Stomach (tissue), 4 donors: ENCODE measurements at regions not wholly inside any gene's neighbourhood (a gene's known extent, or its start where the extent isn't known, plus 50 kb on each side); places are given as distances from the start of the nearest gene placed in this dataset.

Experiments used
- CTCF ChIP-seq, 7 experiments: fragments of 450-650 bp in 4 of 7; fragments of 200-600 bp in 3 of 7; sonication (generic) in 3 of 7; IDR thresholded peaks; one replicate each; pipeline ENCODE4 v1.5.1; 2016 to 2019; ENCODE audit warnings: antibody characterized with exemption in 7 of 7, control low read depth in 2 of 7, mild to moderate bottlenecking in 1 of 7
- EP300 ChIP-seq: sonication (generic); formaldehyde crosslinking; IDR thresholded peaks from one replicate; pipeline ENCODE4 v1.6.1; 2017; ENCODE audit warnings: antibody characterized with exemption

GRCh38 chr10:55001422-55001821 lies 200.4 kb upstream of the PCDH15 start:
- no peak for TF ChIP-seq CTCF (IDR thresholded peaks at IDR 0.05)
- no peak for TF ChIP-seq EP300
